Liver (tissue), 3 donors: ENCODE measurements at regions not wholly inside any gene's neighbourhood (a gene's known extent, or its start where the extent isn't known, plus 50 kb on each side); places are given as distances from the start of the nearest gene placed in this dataset.

Source experiments
- CTCF ChIP-seq: fragments of 150-350 bp; IDR thresholded peaks from 2 replicates; pipeline ENCODE4 v1.5.1; 2017; ENCODE audit warnings: improper control_type of control experiment, low read depth, low read length; ENCODE audit not compliant: missing input control
- FOXA1 ChIP-seq: IDR thresholded peaks from 2 replicates; pipeline ENCODE4 v1.6.1; 2016; ENCODE audit warnings: antibody characterized with exemption
- NR2F2 ChIP-seq: IDR thresholded peaks from 2 replicates; pipeline ENCODE4 v1.6.1; 2016; ENCODE audit warnings: antibody characterized with exemption
- donor health status: healthy.
- donor health status: healthy.

GRCh38 chr13:19061278-19061677, 120.3 kb downstream of the TUBA3C start:
- no peak for TF ChIP-seq CTCF
- TF ChIP-seq FOXA1, result no peak
- no peak for TF ChIP-seq NR2F2
